ENCODE measurements at regions not wholly inside any gene's neighbourhood (a gene's known extent, or its start where the extent isn't known, plus 50 kb on each side); places are given as distances from the start of the nearest gene placed in this dataset.
A peak's percentile ranks its signal among the peaks of the same experiment; 100 is the strongest.

DNA sequence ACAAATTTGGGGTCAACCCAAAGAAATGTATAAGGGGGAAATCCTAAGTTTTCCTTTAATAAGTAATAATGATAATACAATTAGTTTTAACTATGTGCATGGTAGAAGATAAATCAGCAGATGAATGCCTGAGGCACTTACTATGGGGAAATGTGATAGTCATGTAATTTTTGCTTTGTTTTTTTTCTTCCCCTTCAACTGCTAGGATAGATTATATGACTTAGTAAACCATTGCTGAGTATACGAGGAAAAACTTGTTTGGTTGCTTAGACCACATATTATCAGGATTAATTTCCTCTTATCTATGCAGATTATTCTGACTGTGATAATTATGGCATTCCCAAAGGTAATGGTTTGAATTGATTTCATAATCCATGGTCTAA is 181.1 kb downstream of the TGFB2 start:
- no peak for ATAC-seq
- DNase-seq: no peak
- intact Hi-C loops (cut with DNase I): no loop called here
- no peak overlapping the region for H3K4me3 ChIP-seq
- no peaks in the 10 kb centered on the region for H3K27me3 ChIP-seq (ENCODE audit: low read depth)
- H3K27ac ChIP-seq: no peak overlapping the region
- no peaks in the 10 kb centered on the region for H3K9me3 ChIP-seq
- H3K4me1 ChIP-seq: peaks cover 5% of the 10 kb centered on the region
- TF ChIP-seq, protein P1, sequence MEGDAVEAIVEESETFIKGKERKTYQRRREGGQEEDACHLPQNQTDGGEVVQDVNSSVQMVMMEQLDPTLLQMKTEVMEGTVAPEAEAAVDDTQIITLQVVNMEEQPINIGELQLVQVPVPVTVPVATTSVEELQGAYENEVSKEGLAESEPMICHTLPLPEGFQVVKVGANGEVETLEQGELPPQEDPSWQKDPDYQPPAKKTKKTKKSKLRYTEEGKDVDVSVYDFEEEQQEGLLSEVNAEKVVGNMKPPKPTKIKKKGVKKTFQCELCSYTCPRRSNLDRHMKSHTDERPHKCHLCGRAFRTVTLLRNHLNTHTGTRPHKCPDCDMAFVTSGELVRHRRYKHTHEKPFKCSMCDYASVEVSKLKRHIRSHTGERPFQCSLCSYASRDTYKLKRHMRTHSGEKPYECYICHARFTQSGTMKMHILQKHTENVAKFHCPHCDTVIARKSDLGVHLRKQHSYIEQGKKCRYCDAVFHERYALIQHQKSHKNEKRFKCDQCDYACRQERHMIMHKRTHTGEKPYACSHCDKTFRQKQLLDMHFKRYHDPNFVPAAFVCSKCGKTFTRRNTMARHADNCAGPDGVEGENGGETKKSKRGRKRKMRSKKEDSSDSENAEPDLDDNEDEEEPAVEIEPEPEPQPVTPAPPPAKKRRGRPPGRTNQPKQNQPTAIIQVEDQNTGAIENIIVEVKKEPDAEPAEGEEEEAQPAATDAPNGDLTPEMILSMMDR (IDR thresholded peaks at IDR 0.05): no peak
- H3K36me3 ChIP-seq: no peaks in the 10 kb centered on the region

DNA sequence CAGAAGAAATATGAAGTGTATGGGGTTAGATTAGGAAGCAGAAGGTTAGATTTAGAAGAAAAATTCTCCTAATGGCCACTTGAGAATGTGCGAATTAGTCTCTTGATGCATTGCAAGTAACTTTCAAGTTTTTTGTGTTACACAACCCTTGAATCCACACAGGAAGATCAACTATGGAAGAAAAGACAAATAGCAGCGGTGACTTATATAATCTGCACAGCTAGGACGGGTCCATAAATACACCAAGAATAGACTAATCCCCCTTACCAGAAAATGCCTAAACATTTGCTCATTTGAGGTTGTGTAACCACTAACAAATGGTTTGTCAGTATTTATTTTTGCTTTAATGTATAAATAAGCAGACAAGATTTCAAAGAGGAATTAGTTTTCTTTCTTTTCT is 182.6 kb downstream of the TGFB2 start:
- no peak for DNase-seq
- intact Hi-C loops (cut with DNase I): no loop called here
- no peak for ATAC-seq
- H3K9me3 ChIP-seq: no peaks in the 10 kb centered on the region
- TF ChIP-seq, protein P1 (IDR thresholded peaks at IDR 0.05): no peak
- H3K36me3 ChIP-seq: no peaks in the 10 kb centered on the region
- no peaks in the 10 kb centered on the region for H3K27me3 ChIP-seq (ENCODE audit: low read depth)
- H3K4me1 ChIP-seq: peaks cover 5% of the 10 kb centered on the region
- no peak overlapping the region for H3K27ac ChIP-seq
- no peak overlapping the region for H3K4me3 ChIP-seq

DNA sequence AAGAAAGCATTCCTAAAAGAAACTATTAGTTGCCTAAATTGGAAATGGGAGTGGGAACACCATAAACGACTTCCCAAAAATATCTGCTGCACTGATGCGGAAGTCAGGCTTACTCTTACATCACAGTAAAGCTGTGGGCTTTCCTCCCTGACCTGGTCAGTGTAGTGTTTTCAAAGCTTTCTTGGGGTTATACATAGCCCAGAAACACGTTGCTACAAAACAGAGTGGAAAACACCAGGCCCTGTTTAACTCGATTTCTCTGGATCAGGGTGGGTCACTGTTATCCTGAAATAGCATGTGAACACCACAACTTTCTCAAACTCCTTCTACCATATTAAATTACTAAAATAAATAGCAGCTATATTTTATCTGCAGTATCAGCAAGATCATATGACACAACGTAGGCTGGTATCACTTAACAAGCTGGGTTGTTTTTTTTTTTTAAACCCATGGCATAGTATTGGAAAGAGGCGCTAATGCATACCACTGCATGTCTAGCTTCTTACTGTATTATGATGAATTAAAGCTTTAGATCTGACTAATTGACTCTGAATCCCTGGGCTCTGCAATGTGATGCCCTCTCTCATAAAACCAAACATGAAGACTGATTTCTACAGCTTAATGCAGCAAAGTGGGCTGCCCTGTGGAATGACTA is 184.6 kb downstream of the TGFB2 start:
- TF ChIP-seq, protein P1 (IDR thresholded peaks at IDR 0.05): no peak
- intact Hi-C loops (cut with DNase I): no loop called here
- DNase-seq (no peak), ATAC-seq (peak in 1 of 2 donors; percentile 47)
- no peak overlapping the region for H3K4me3 ChIP-seq
- peaks cover 1% of the 10 kb centered on the region for H3K4me1 ChIP-seq
- H3K9me3 ChIP-seq: no peaks in the 10 kb centered on the region
- H3K27me3 ChIP-seq (ENCODE audit: low read depth): no peaks in the 10 kb centered on the region
- no peak overlapping the region for H3K27ac ChIP-seq
- H3K36me3 ChIP-seq: no peaks in the 10 kb centered on the region

DNA sequence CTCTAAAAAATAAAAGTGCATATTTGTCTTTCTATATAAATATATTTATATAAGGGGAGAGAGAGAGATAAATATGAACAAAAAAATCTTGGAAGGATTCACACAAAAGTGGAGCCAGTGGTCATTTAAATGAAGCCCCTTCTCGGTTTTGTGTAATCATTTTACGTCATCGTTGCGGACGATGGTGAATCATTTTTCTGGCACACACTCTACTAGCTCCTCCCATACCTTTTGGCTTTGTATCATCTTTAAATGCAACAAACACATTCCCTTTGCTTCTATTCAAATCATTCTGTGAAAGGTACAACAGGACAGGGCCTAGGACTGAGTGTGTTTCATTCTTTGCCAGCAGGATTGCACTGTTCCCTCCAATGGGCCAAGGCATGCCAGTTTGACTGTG is 186.8 kb downstream of the TGFB2 start:
- Histone ChIP-seq H3K4me1 (no peaks in the 10 kb centered on the region), H3K9me3 (no peaks in the 10 kb centered on the region), H3K27me3 (ENCODE audit: low read depth) (no peaks in the 10 kb centered on the region), H3K4me3 (no peak overlapping the region), H3K36me3 (no peaks in the 10 kb centered on the region), H3K27ac (no peak overlapping the region)
- intact Hi-C loops (cut with DNase I): no loop called here
- ATAC-seq (no peak), DNase-seq (no peak)
- TF ChIP-seq, protein P1 (IDR thresholded peaks at IDR 0.05): no peak

DNA sequence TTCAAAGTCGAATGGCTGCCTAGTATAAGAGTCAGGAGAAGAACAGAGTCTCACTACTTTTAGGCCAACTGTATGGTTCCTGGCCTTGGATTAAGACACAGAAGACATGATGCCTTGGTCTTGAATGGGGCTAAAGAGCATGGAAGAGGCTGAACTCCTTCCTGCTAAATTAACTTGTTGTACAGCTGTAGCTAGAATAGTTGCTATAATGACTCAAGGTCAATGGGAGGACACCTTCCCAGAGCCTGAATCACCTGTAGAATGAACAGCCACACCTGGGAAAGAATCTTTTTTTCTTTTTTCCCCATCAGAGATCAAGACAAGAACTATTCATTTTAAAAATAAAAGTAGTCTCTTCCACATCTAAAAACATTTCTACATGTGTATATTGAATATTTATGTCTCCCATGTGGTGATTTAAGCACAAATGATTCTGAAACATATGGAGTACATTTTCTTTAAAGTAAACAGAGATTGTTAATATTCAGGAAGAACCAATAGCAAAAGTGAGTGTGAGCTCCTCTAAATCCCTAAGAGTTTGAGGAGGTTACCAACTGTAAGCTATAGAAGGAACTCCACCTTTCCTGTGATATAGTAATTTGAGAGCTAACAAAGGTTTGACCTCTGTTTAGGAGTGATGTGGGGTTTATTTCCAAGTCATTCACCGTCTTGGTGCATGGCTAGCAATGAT is 191.3 kb downstream of the TGFB2 start:
- ATAC-seq (no peak), DNase-seq (no peak)
- TF ChIP-seq, protein P1 (IDR thresholded peaks at IDR 0.05): no peak
- Histone ChIP-seq H3K27ac (no peak overlapping the region), H3K9me3 (no peaks in the 10 kb centered on the region), H3K27me3 (ENCODE audit: low read depth) (no peaks in the 10 kb centered on the region), H3K4me3 (no peak overlapping the region), H3K36me3 (no peaks in the 10 kb centered on the region), H3K4me1 (no peaks in the 10 kb centered on the region)
- intact Hi-C loops (cut with DNase I): no loop called here

Data from lower lobe of right lung (tissue), 2 donors.